GM18505 (cell line): ENCODE measurements at regions not wholly inside any gene's neighbourhood (a gene's known extent, or its start where the extent isn't known, plus 50 kb on each side); places are given as distances from the start of the nearest gene placed in this dataset.

Experiments used
- ATAC-seq: cut with Tn5 transposase; IDR thresholded peaks from one replicate; pipeline ENCODE4 v1.9.1; 2021; ENCODE audit not compliant: unreplicated experiment
- POLR2A ChIP-seq: IDR thresholded peaks from 4 replicates; pipeline ENCODE4 v1.6.1; 2011; ENCODE audit warnings: borderline replicate concordance; ENCODE audit not compliant: insufficient read depth, insufficient read length; ENCODE audit errors: extremely low read depth

DNA sequence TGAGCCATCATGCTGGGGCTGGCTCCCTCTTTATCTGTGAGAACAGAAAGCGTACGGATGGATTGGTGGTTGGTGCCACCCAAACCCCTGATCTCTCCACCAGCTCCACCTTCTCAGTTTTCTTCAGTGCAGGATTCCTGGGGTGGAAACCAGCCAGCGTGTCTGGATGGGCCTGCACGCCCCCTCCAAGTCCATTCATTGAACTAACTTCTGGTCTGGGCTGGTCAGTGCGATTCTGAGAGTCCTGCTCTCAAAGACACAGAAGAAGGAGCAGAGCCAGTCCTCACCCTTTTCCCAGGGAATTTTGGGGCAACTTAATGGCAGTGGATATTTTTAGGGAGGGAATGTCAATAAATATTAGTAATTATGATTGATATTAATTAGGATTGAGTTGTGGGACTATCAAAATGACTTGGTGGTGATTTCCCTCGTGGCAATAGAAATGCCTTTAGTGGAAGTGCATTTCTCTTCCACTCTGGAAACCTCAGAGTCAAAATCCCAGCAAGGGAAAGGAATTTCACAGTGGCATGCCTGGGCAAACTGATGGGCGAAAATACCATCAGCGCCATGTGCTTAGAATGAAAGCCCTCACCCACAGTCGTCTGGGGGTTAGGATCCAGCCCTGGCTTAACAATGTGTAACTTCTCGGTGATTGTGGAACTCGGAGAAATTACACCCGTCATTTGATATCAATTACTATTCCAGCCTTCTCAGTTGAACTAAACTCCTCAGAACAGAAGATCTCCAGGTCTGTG is 69.3 kb upstream of the EEPD1 start:
- ATAC-seq = no peak
- no peak for TF ChIP-seq POLR2A

- no peak for ATAC-seq
- TF ChIP-seq POLR2A = no peak
Observed at GRCh38 chr7:36084485-36085091, 68.5 kb upstream of the EEPD1 start.

GRCh38 chr7:36085096-36085495 is 68.0 kb upstream of the EEPD1 start:
- no peak for TF ChIP-seq POLR2A
- ATAC-seq = no peak

GRCh38 chr7:36086571-36086970 is 66.5 kb upstream of the EEPD1 start:
- no peak for ATAC-seq
- TF ChIP-seq POLR2A = no peak

DNA sequence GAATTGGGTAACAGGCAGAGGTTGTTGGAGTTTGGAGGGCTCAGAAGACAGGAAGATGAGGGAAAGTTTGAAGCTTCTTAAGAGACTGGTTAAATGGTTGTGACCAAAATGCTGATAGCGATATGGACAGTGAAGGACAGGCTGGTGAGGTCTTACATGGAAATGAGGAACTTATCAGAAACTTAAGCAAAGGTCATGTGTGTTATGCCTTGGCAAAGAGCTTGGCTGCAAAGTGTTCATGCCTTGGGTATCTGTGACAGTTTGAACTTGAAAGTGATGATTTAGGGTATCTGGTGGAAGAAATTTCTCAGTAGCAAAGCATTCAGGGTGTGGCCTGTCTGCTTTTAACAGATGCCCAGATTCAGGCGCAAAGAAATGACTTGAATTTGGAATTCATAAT is 64.5 kb upstream of the EEPD1 start:
- ATAC-seq = no peak
- no peak for TF ChIP-seq POLR2A

- no peak for TF ChIP-seq POLR2A
- ATAC-seq = no peak
Observed at GRCh38 chr7:36088966-36089365, 64.1 kb upstream of the EEPD1 start.

DNA sequence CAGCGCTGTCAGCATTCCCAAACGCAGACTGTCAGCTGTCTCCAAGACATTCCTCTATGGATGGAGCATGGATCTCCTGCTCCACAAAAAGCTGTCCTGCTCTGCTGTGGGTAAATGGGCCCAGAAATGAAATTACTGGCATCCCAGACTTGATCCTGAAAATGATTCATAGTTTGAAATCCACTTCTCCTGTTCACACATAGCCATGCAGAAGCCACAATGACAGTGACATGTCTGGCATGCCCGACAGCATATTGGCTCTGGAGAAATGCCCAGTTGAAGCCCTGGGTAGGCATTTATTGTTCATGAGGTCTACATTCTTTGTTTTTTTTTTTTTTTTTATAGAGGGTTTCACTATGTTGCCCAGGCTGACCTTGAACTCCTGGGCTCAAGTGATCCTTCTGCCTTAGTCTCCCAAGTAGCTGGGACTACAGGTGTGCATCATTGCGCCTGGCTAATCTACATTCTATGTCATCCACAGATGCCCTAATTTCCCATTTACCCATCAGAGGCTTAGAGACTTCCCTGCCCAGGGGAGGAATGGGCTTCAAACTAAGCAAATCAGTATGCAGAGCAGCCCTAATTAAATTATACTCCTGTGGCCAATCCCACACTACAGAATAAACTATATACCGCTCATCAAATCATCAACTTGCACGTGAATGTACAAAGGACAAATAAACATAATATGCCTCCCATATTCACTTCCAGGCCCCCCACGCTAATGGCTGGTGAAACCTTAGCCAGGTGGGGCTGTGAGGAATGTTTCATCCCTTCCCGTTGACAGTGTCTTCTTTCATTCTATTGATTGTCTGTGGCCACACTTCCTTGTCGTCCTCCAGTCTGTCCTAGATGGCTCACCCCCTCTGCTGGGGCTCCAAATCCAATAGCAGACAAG is 61.8 kb upstream of the EEPD1 start:
- ATAC-seq = no peak
- TF ChIP-seq POLR2A = no peak

GRCh38 chr7:36091874-36092176 is 61.2 kb upstream of the EEPD1 start:
- ATAC-seq = no peak

DNA sequence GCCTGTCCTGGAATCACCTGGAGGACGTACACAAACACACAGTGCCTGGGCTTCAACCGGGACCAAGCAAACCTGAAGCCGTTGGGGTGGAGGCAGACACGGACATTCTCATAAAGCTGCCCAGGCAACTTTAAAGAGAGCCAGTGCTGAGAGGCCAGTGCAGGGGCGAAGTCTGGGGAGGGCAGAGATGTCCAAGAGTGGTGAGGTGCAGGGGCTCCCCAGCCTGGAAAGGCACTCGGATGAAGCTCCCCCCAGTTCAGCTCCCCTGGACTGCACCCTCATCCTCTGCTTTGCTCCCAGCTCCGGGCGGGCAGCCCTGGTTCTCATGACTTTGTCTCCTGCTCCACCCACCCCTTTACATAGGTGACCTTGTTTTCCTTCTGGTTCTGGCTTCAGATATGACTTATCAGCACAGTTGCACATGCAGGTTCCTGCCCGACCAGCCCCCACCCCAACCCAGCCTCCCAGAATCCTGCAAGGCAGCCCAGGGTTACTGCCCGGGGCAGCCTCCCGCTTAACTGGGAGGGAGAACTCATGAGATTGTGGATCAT is 60.8 kb upstream of the EEPD1 start:
- ATAC-seq = no peak
- TF ChIP-seq POLR2A = no peak

More at GRCh38 chr7:36091874-36092176, 61.2 kb upstream of the EEPD1 start:
- no peak for TF ChIP-seq POLR2A

DNA sequence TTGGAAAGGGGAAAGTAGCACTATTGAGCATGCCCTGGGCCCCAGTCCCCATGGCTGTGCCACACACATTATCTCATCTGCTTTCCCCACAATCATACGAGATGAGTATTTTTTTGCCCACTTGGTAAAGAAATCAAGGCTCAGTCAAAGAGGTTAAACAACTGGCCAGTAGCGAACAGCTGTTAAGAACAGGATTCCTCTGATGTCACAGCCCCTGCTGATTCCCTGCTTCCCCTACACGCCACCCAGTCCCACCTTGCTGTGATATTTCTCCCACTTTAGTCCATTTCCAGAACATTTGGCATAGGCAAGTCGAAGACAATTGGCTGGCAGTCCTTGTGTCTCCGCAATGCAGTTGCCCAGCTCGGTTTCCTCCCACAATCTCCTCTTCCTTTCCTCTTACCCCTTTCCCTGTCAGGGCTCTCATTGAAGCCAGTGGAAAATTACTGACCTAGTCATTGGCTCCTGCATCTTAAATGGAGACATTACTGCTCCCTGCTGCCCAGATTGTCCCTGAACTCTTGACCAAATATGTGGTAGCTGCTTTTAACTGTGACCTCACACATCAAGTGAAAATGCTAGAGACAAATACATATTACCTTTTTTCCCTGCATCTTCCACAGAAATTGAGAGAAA is 56.5 kb upstream of the EEPD1 start:
- ATAC-seq = no peak
- no peak for TF ChIP-seq POLR2A

DNA sequence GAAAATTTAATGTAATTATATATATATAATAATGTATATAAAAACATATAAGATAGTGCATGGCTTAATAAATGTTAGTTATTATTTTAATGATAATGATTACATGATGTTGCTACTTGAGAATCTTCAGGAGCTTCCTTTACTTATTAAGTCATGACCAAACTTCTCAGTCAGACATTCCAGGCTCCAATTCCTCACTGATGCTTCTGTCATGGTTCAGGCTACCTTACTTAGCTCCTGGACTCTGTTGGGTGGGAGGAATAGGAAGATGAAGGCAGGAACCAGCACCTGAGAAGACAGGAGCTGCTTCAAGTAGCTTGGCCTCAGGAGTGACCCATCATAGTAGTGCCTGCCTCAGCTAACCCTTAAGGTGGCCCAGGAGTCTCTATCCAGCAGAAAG is 55.0 kb upstream of the EEPD1 start:
- no peak for TF ChIP-seq POLR2A
- ATAC-seq = no peak

- no peak for ATAC-seq
Observed at GRCh38 chr7:36100226-36100625, 52.8 kb upstream of the EEPD1 start.

DNA sequence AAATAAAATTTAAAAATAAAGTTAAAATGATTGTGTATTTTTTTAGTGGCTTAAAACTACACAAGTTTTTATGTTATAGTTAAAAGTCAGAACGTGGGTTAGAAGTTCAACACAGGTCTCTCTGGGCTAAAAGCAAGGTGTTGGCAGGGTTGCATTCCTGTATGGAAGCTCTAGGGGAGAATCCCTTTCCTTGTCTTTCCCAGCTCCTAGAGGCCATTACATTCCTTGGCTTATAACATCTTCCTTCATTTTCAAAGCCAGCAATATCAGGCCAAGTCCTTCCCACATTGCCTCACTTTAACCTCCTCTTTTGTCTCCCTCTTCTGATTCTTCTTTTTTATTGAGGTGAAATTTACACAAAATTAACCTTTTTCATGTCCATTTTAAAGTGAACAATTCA is 52.4 kb upstream of the EEPD1 start:
- ATAC-seq = no peak
- no peak for TF ChIP-seq POLR2A

More at GRCh38 chr7:36100226-36100625, 52.8 kb upstream of the EEPD1 start:
- TF ChIP-seq POLR2A = no peak
